Common myeloid progenitor, CD34-positive (primary cell): ENCODE measurements at regions not wholly inside any gene's neighbourhood (a gene's known extent, or its start where the extent isn't known, plus 50 kb on each side); places are given as distances from the start of the nearest gene placed in this dataset.

Experiments used
- CTCF ChIA-PET: fragments of 350-600 bp; sonication (Branson Sonifier 250); formaldehyde crosslinking; loops from one replicate; lab custom pipeline; 2021; ENCODE audit warnings: antibody characterized with exemption; lab: Charles Lee
- POLR2A ChIA-PET: fragments of 350-600 bp; sonication (Branson Sonifier 250); formaldehyde crosslinking; loops from one replicate; lab custom pipeline; 2021; ENCODE audit warnings: antibody characterized with exemption; lab: Charles Lee
- DNase-seq, 3 donors: peaks; one replicate each; pipeline versions ENCODE4 v3.0.0 to v3.0.0-alpha.2; 2013
- H3K27ac ChIP-seq, 2 experiments: 1 replicate in 1 of 2; 2 replicates in 1 of 2; pipeline ENCODE4 v1.7.0; 2013; ENCODE audit warnings: inconsistent platforms in 2 of 2, low read length in 2 of 2, mild to moderate bottlenecking in 2 of 2, low read depth in 1 of 2, moderate library complexity in 1 of 2; ENCODE audit not compliant: severe bottlenecking in 2 of 2, insufficient read depth in 1 of 2, poor library complexity in 1 of 2
- H3K27me3 ChIP-seq, 5 experiments: replicated peaks in 2 of 5; 1 replicate in 3 of 5; 2 replicates in 2 of 5; pipeline versions ENCODE4 v1.6.1 to v1.7.0; 2013; ENCODE audit warnings: low read length in 4 of 5, mild to moderate bottlenecking in 2 of 5, moderate library complexity in 2 of 5, inconsistent platforms in 1 of 5; ENCODE audit not compliant: insufficient read depth in 5 of 5, control insufficient read depth in 4 of 5
- H3K36me3 ChIP-seq, 4 experiments: 1 replicate in 2 of 4; 2 replicates in 2 of 4; pipeline versions ENCODE4 v1.6.1 to v1.7.0; 2013; ENCODE audit warnings: low read length in 3 of 4, control low read depth in 1 of 4, mild to moderate bottlenecking in 1 of 4; ENCODE audit not compliant: control insufficient read depth in 4 of 4, insufficient read depth in 4 of 4
- H3K4me1 ChIP-seq, 4 experiments: 1 replicate in 3 of 4; 2 replicates in 1 of 4; pipeline versions ENCODE4 v1.6.1 to v1.7.1; 2013; ENCODE audit warnings: low read length in 3 of 4, mild to moderate bottlenecking in 3 of 4, control low read depth in 1 of 4, inconsistent platforms in 1 of 4, moderate library complexity in 1 of 4; ENCODE audit not compliant: control insufficient read depth in 4 of 4, insufficient read depth in 4 of 4; ENCODE audit errors: control extremely low read depth in 1 of 4
- H3K4me3 ChIP-seq, 7 experiments: 1 replicate in 4 of 7; 2 replicates in 3 of 7; pipeline versions ENCODE4 v1.5.1 to v1.7.0; 2013; ENCODE audit warnings: mild to moderate bottlenecking in 7 of 7, low read length in 6 of 7, moderate library complexity in 6 of 7, inconsistent platforms in 2 of 7, low read depth in 2 of 7, control low read depth in 1 of 7; ENCODE audit not compliant: insufficient read depth in 4 of 7, control insufficient read depth in 1 of 7; ENCODE audit errors: extremely low read depth in 1 of 7
- H3K9me3 ChIP-seq, 5 experiments: 1 replicate in 4 of 5; 2 replicates in 1 of 5; pipeline versions ENCODE4 v1.6.1 to v1.7.1; 2013; ENCODE audit warnings: low read length in 4 of 5, mild to moderate bottlenecking in 2 of 5, inconsistent platforms in 1 of 5, low read depth in 1 of 5, moderate library complexity in 1 of 5; ENCODE audit not compliant: control insufficient read depth in 4 of 5, insufficient read depth in 2 of 5; ENCODE audit errors: control extremely low read depth in 1 of 5
- WGBS: methylation state at CpG from one replicate; pipeline ENCODE4 v1.1.5; 2013; ENCODE audit not compliant: insufficient coverage; 5-methylcytosine and 5-hydroxymethylcytosine counted together

GRCh38 chr1:238242181-238242580 lies 351.5 kb upstream of the ZP4 start:
- Histone ChIP-seq H3K27me3 (no peaks in the 10 kb centered on the region), H3K4me1 (no peaks in the 10 kb centered on the region), H3K4me3 (no peak overlapping the region), H3K27ac (no peak overlapping the region), H3K9me3 (no peaks in the 10 kb centered on the region), H3K36me3 (no peaks in the 10 kb centered on the region)
- no peak for DNase-seq
- WGBS, result no CpG with 5 or more reads among the region's 1 CpG
- POLR2A ChIA-PET, result no interaction called here
- CTCF ChIA-PET, result no interaction called here

- H3K27me3 ChIP-seq, result no peaks in the 10 kb centered on the region
- no peaks in the 10 kb centered on the region for H3K9me3 ChIP-seq
- POLR2A ChIA-PET, result no interaction called here
- H3K4me3 ChIP-seq, result no peak overlapping the region
- CTCF ChIA-PET, result no interaction called here
- no peak overlapping the region for H3K27ac ChIP-seq
- whole genome bisulfite sequencing, result 100% methylated on average over 2 of the region's 3 CpGs
- DNase-seq, result no peak
- H3K4me1 ChIP-seq, result no peaks in the 10 kb centered on the region
- H3K36me3 ChIP-seq, result no peaks in the 10 kb centered on the region
These were observed 350.9 kb upstream of the ZP4 start for GRCh38 chr1:238241607-238242006.

GRCh38 chr1:238239343-238239742 lies 348.6 kb upstream of the ZP4 start:
- Histone ChIP-seq H3K9me3 (no peaks in the 10 kb centered on the region), H3K4me1 (no peaks in the 10 kb centered on the region), H3K27me3 (no peaks in the 10 kb centered on the region), H3K36me3 (no peaks in the 10 kb centered on the region), H3K4me3 (no peak overlapping the region), H3K27ac (no peak overlapping the region)
- POLR2A ChIA-PET, result no interaction called here
- CTCF ChIA-PET, result interaction anchor here (1.6 kb wide), 1 partner anchor 14 kb away, joined by 4 read pairs; no protein-coding TSS in a partner anchor
- DNase-seq, result no peak
- WGBS, result 97% methylated on average over 4 of the region's 5 CpGs

GRCh38 chr1:238233966-238234365 lies 343.2 kb upstream of the ZP4 start:
- WGBS, result no CpG with 5 or more reads among the region's 4 CpGs
- Histone ChIP-seq H3K27me3 (no peaks in the 10 kb centered on the region), H3K4me1 (no peaks in the 10 kb centered on the region), H3K27ac (no peak overlapping the region), H3K4me3 (no peak overlapping the region), H3K36me3 (no peaks in the 10 kb centered on the region), H3K9me3 (no peaks in the 10 kb centered on the region)
- CTCF ChIA-PET, result interaction anchor here (1.4 kb wide), 1 partner anchor 370 kb away, joined by 3 read pairs; no protein-coding TSS in a partner anchor
- POLR2A ChIA-PET, result no interaction called here
- DNase-seq, result no peak

- Histone ChIP-seq H3K4me3 (no peak overlapping the region), H3K4me1 (no peaks in the 10 kb centered on the region), H3K27me3 (no peaks in the 10 kb centered on the region), H3K36me3 (no peaks in the 10 kb centered on the region), H3K9me3 (no peaks in the 10 kb centered on the region), H3K27ac (no peak overlapping the region)
- WGBS, result 100% methylated on average over 3 of the region's 3 CpGs
- ChIA-PET POLR2A (interaction anchor here (0.6 kb wide), 1 partner anchor 37 kb away, joined by 6 read pairs; no protein-coding TSS in a partner anchor), CTCF (no interaction called here)
- no peak for DNase-seq
These were observed 341.5 kb upstream of the ZP4 start for GRCh38 chr1:238232084-238232710.

- no peaks in the 10 kb centered on the region for H3K9me3 ChIP-seq
- no peak overlapping the region for H3K27ac ChIP-seq
- WGBS, result 94% methylated on average over 2 of the region's 2 CpGs
- no peak for DNase-seq
- CTCF ChIA-PET, result interaction anchor here (0.6 to 0.9 kb wide), 2 partner anchors 302 to 518 kb away, joined by 3 to 6 read pairs; no protein-coding TSS in a partner anchor
- H3K4me3 ChIP-seq, result no peak overlapping the region
- POLR2A ChIA-PET, result no interaction called here
- no peaks in the 10 kb centered on the region for H3K27me3 ChIP-seq
- H3K36me3 ChIP-seq, result no peaks in the 10 kb centered on the region
- H3K4me1 ChIP-seq, result no peaks in the 10 kb centered on the region
These were observed 336.1 kb upstream of the ZP4 start for GRCh38 chr1:238226810-238227209.

- Histone ChIP-seq H3K4me3 (no peak overlapping the region), H3K36me3 (no peaks in the 10 kb centered on the region), H3K27ac (no peak overlapping the region), H3K9me3 (no peaks in the 10 kb centered on the region), H3K4me1 (no peaks in the 10 kb centered on the region), H3K27me3 (no peaks in the 10 kb centered on the region)
- 100% methylated on average over 1 of the region's 3 CpGs for WGBS
- POLR2A ChIA-PET, result no interaction called here
- no peak for DNase-seq
- CTCF ChIA-PET, result no interaction called here
These were observed 332.4 kb upstream of the ZP4 start for GRCh38 chr1:238223076-238223640.
